ENCODE measurements at regions not wholly inside any gene's neighbourhood (a gene's known extent, or its start where the extent isn't known, plus 50 kb on each side); places are given as distances from the start of the nearest gene placed in this dataset.

- no peak for TF ChIP-seq REST (IDR thresholded peaks at IDR 0.05; ENCODE audit: unreplicated experiment)
- no peak for TF ChIP-seq CTCF (conservative IDR thresholded peaks at IDR 0.05; ENCODE audit: low read depth in 2 of 2)
- no peak for TF ChIP-seq EZH2 (IDR thresholded peaks at IDR 0.05; ENCODE audit: low read depth, unreplicated experiment)
- no peak for TF ChIP-seq CREB1 (CRISPR knock-in tag; IDR thresholded peaks at IDR 0.05; ENCODE audit: low read depth)
- TF ChIP-seq POLR2AphosphoS5 (IDR thresholded peaks at IDR 0.05; ENCODE audit: low read depth), result no peak
- TF ChIP-seq ETS1 (IDR thresholded peaks at IDR 0.05), result no peak
- TF ChIP-seq EZH2phosphoT487 (IDR thresholded peaks at IDR 0.05; ENCODE audit: unreplicated experiment), result no peak
Measured at GRCh38 chr7:67549126-67549525, 552.5 kb downstream of the TYW1 start.
